NCI-H526 (cell line): ENCODE measurements at regions not wholly inside any gene's neighbourhood (a gene's known extent, or its start where the extent isn't known, plus 50 kb on each side); places are given as distances from the start of the nearest gene placed in this dataset.
A peak's percentile ranks its signal among the peaks of the same experiment; 100 is the strongest.

ENCODE experiments used
- DNase-seq, 2 experiments: peaks; one replicate each; lab custom pipeline; 2025; lab: John Stamatoyannopoulos, UW

DNA sequence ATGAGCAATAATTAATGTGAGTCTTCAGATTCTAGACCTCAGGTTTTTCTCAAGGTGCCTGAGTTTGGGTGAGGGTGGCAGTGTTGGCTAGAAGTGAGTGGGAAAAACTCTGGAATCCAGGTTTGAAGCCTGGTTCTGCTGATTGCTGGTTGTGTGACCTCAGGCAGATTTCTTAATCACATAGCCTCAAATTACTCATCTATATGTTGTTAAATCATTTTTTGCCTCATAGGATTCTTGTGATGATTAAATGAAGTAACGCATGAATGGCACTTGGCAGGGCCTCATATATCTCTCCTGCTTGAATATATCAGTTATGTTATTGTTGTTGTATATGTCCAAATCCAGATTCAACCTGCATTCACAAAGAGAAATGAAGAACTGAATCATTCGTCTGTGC, 60.5 kb downstream of the NR2F2 start:
- DNase-seq, result no peak

DNA sequence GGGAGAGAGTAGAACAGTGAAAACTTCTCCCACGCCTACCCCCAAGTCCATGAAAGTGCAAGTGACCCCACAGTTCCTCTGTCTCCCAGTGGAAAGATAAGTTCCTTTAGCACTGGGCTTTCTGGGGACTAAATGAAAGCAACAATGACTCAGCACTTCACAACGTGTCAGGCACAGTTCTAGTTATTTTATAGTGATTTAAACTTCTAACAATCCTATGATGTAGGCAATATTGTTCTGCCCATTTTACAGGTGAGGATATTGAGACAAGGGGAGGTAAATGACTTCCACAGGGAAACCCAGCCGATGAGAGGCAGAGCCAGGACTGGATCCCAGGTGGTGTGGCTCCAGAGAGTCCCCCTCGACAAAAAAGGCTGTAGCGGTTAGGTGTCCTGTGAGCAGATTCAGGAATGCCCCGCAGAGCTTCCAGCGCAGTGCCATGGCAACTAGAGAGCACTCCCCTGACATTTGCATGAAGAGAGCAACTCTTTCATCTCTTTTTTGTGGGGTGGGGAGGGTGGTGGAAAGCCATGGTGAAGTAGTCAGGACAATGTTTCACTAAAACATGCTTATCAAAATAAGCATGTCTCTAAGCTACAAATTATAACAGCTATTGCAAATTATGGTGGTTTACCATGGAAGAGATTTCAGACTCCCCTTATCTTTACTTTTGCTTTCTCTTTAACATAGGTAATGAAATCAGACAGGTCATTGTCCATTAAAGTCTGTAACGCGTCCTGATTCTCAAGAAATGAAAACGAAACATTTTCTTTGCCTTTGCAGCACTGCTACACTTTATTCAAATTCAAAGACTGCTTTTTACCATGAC, 62.1 kb downstream of the NR2F2 start:
- peak in 1 of 2 experiments; percentile 14 for DNase-seq

- DNase-seq, result no peak
Measured at GRCh38 chr15:96393209-96393513, 62.7 kb downstream of the NR2F2 start.

- no peak for DNase-seq
Measured at GRCh38 chr15:96395687-96396086, 65.2 kb downstream of the NR2F2 start.

DNA sequence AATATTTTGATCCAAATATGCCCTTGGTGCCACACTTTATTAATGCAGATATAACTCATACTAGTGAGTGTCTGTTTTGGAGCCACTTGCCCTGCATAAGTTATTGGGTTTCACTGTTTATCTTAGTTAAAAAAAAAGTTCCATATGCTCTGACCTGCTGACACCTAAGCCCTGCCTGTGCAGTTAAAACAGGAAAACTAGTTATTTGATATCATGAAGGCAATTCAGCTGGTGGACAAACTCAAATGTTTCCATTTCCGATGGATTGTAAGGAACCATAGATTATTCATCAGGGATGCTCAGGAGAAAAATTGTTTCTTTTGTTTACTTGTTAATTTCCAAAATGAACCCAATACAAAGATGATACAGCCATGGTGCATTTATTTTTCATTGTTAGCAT, 68.3 kb downstream of the NR2F2 start:
- no peak for DNase-seq

DNA sequence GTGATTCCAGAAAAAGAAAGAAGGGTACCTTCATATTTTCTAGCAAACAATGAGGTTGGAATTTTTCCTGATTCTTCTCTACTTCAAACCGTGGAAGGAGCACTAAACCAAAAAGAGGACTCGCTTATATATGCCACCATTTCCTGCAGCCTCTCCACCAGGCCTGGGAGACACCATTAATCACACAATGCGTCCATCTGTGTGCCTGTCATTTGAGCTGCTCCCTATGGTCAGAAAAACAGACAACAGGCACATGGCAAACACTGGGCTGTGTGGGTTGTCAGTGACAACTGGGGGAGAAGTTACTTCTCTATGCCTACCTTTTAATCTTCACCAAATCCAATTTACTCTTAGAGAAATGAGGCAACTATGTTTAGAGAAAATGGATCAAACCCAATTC, 71.9 kb downstream of the NR2F2 start:
- no peak for DNase-seq

DNA sequence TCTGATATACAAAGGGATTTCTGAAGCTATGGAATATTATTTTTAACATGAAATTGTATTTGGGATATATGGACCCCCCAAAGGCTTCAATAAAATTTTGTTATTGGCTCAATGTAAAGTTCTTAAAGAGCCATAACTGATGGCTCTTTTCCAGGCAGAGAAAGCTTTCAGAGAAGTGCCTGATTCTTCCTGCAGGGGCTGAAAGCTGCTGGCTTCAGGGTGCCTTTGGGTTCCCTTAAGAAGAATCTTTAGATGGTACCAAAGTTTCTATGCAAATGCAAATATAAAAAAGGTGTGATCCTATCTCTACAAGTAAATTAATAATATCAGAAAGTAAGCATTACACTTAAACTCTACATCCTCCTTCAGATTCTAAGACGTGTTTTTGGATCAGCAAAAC, 72.6 kb downstream of the NR2F2 start:
- no peak for DNase-seq

DNA sequence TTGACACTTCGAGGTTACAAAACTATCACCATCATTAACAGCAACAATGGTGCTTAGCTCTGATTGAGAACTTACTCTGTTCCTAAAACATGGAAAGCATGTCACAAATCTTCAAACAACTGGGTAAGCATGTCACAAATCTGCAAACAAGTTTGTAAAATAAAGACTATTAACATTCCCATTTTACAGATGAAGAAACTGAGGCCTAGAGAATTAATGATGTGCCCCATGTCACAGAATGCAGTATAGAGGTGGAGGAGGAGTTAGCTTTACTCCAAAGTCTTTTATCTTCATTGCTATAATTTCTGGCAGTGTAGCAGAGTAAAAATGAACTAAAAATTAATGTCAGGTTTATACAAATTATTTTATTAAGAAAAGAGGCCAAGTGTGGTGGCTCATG, 73.4 kb downstream of the NR2F2 start:
- no peak for DNase-seq

GRCh38 chr15:96404560-96404959, 74.1 kb downstream of the NR2F2 start:
- DNase-seq, result no peak

GRCh38 chr15:96406291-96406690, 75.8 kb downstream of the NR2F2 start:
- no peak for DNase-seq

DNA sequence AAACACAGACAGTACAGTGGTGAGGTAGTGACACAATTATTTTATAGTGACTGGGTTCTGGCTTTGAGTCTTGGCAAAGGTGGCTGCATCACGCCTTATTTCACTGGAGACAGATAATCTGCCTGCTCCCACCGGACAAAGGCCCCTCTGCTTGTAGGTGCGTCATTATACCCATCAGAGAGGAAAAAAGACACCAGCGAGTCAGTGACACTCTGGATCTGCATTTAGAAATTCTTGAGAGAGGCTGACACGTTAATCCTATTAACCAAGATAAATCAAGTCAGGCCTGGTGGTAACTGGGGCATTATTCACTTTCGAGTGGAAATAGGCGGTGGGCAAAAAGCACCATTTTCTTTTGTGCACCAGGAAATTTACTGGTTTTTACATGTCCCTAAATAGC, 76.2 kb downstream of the NR2F2 start:
- DNase-seq, result no peak

- DNase-seq, result no peak
Measured at GRCh38 chr15:96407482-96407881, 77.0 kb downstream of the NR2F2 start.

GRCh38 chr15:96408591-96409183, 78.2 kb downstream of the NR2F2 start:
- DNase-seq, result no peak

DNA sequence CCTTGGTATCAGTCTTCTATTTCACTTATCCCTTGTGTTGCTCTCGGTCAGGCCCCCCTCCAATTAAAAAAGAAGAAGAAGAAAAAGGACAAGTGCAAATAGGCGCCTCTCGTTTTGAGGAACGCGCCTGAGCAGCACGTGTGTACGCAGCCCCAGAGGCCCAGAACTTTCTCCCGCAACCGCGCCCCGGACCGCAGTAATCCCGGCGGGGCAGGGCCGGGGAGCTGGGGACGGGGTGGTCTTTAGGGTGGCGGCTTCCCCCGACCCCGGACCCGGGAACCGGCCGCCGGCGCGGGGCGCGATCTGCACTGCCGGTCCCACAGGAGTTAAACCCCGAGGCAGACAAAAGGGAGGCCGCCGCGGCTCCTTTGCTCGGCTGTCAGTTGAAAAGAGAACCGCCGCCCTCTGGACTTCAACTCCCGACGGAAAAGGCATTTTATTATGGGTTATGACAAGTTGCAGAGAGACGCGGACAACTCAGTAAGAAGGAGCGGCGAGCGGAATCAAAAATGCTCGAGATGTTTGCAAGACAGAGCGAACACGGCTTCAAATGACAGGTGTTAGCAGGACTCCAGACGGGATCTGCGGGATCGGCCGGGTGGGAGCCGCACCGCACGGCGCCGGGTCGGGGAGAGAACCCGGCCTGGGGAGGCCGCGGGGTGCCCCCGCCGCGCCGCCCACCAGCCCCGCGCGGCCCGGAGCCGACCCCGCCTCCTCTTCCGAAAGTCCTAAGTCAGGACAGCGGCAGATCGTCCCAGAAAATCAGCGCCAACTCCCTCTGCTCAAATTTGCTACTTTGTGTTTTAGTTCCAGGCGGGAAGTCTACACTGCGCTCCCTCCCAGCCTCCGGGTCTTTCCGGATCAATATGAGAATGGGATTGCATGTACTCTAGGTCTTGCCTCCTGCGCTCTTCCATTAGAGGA, 79.0 kb downstream of the NR2F2 start:
- peak in 1 of 2 experiments; percentile 42 for DNase-seq

DNA sequence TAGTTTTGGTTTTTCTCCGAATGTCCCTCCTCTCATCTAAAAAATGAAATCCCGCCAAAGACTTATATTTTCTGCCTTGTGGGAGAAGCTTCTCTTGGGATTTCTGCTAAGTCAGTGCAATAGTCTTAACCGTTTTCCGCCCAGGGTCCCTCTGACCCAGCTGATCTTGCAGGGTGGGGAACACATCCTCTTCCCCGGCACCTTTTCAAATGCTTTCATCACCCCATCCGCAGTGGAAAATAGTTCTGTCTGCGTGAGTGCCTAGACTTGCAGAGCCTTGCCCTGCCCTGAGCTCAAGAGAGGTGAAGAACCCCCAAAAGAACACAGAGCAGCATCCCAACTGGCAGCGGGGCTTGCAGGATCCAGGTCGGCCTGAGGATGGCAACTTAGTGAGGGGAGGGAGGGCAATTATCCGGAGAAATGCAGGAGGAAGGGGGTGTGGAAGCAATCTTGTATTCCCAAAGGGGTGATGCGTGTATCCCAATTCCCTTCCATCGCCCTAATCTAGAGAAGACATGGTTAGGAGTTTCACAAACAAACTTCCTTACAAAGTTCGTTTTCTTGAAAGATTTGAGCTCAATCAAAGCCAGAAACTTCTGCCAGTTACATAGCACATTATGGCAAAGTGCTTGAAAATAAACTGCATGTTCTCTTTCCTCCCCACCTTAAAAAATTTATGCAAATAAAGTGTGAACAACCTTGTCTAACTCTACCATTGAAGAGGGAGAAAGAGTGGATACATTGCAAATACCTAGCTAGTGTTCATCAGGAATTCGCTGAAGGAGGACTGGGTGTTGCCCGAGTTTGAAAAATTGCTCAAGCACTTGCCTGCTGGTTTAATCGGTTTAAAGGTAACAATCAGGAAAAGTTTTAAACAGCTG, 79.9 kb downstream of the NR2F2 start:
- no peak for DNase-seq

DNA sequence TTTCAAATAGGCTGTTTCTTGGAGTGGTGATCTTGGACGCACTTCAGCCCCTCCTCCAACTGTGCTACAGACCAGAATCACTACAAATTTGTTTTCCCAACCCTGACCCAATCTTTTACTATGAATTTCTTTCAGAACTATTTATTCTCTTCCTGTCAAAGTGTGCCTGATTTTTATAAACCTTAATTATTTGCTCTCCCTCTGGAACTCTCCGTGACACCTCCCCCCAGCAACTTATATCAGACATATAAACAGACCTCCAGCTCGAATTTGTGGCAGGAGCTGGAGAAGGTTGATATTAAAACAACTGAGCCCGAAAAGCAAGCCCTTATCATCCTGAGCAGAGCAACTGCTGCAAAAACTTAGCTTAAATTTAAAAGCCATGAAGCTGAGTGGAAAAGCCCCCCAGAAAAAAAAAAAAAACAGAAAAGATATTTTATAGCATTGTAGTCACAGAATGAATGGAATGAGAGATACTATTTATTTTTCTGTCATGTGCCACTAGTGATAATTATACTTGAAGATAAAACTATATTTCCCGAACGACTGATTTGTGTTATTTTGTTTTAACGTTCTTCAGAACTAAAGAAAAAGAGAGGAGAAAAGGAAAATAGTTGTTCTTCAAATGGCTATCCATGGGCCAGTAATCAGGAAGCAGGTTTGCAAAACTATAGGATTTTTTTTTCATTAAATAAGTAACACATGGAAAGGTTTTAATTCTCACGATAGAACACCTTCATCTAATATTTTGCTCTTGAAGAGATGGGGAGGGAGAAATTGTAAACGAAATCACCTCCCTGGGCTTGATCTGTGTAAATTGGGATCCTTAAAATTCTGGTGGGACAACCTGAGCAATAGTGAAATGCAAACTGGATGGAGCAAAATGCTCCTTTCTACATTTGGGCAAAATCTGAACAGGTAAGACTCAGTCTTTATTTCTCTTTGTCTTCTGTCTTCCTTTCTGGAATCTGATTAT, 80.8 kb downstream of the NR2F2 start:
- DNase-seq, result no peak

DNA sequence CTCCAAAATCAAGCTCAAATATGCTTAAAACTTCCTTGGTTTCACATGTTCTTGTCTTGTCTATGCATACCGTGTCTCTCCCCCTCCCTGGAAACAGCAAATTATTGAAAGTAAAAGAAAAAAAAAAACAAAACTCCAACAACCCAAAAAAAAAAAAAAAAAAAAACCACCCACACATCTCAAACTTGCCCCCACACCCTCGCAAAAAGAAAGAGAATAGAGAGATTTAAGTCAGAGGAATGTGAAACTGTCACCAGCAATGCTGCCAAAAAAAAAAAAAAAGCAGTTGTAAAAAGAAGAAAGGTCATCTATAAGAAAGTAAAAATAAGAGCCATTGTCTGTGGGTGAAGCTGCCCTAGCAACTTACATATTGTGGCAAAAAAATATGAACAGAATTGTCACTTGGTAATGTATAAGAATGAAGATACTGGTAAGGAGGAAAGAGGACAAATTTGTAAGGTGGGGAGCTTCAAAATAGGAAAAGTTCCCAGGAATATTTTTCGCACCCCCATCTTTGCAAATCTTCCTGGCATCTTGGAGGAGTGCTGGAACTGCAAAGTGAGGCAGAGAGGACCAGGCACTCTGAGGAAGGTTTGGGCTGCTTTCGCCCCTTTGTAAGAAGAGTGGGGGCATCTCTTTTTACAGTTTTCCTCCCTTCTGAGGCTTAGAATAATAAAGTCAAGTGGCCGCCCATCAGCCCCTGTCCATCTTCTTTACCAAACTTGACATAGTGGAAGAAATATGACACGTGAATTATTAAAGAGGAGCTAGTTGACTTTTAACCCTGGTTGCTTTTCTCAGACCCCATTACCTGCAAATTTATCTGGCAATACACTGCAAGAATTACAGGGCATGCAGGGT, 81.8 kb downstream of the NR2F2 start:
- DNase-seq, result no peak

GRCh38 chr15:96412906-96413231, 82.4 kb downstream of the NR2F2 start:
- DNase-seq, result no peak

DNA sequence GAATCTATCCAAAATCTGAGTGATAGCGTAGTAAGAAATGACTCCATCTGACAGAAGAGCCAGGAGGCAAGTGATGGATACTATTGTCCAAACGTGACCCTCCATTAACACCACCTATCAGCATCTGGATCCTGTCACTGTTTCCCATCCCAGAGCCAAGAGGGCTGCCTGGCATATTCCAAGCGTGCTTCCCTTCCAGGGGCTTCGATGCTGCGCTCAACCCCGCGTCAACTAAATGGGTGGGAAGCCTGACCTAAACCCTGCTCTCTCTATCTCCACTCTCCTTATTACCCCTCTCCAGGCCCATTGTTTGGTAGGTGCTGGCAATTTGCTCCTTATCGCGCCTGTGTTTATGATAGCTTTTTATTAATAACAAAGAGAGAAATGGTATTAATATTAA, 83.2 kb downstream of the NR2F2 start:
- no peak for DNase-seq

DNA sequence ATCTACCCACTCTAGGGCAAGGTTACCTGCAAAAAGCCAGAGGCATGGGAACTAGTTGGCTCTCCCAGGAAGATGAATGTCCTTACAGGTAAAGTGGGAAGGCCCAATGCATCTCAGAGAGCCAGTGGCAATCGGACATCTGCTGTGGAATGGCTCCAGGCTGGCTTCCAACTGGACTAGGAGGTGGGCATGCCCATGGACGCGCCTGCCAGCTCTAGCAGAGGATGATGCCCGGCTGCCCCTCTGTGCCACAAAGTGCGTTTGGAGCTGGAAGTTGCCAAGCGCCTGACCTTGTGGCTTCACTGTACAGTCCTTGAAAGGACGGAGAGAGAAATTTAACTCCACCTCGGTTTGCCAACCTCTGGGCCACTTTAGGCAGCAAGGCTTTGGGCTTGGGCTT, 84.4 kb downstream of the NR2F2 start:
- no peak for DNase-seq
